ENCODE measurements at regions not wholly inside any gene's neighbourhood (a gene's known extent, or its start where the extent isn't known, plus 50 kb on each side); places are given as distances from the start of the nearest gene placed in this dataset.

DNA sequence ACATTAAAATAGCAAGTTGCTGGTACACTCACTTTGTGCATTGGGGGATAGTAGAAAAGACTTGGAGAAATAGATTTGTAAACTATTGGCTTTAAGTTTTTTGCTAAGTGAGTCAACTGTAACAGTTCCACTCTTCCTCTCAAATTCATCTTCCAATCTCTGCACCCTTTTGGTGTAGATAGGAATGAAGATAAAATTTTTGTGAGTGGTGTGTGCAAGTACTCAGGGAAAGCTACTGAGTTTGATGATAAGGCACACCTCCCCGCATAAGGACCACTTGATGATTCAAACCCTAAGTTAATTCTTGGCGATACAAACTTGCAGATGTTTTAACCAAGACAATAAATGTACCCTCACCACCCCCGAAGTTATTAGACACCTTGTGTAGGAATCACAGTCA lies 168.3 kb upstream of the SLITRK1 start:
- no peaks in the 10 kb centered on the region for H3K36me3 ChIP-seq (ENCODE audit: insufficient read depth, low read length)
- no peaks in the 10 kb centered on the region for H3K27me3 ChIP-seq (ENCODE audit: insufficient read depth, low read length, poor library complexity, severe bottlenecking)
- TF ChIP-seq, protein P1, sequence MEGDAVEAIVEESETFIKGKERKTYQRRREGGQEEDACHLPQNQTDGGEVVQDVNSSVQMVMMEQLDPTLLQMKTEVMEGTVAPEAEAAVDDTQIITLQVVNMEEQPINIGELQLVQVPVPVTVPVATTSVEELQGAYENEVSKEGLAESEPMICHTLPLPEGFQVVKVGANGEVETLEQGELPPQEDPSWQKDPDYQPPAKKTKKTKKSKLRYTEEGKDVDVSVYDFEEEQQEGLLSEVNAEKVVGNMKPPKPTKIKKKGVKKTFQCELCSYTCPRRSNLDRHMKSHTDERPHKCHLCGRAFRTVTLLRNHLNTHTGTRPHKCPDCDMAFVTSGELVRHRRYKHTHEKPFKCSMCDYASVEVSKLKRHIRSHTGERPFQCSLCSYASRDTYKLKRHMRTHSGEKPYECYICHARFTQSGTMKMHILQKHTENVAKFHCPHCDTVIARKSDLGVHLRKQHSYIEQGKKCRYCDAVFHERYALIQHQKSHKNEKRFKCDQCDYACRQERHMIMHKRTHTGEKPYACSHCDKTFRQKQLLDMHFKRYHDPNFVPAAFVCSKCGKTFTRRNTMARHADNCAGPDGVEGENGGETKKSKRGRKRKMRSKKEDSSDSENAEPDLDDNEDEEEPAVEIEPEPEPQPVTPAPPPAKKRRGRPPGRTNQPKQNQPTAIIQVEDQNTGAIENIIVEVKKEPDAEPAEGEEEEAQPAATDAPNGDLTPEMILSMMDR (conservative IDR thresholded peaks at IDR 0.05; ENCODE audit: low read length) = no peak
- no peak for TF ChIP-seq EZH2phosphoT487 (IDR thresholded peaks at IDR 0.05; ENCODE audit: borderline replicate concordance)
- no peaks in the 10 kb centered on the region for H3K9me3 ChIP-seq (ENCODE audit: insufficient read depth, low read depth, low read length)
- no peak overlapping the region for H2AFZ ChIP-seq (ENCODE audit: low read length)
- no peaks in the 10 kb centered on the region for H3K9me2 ChIP-seq (replicated peaks; ENCODE audit: low read depth, low read length)
- H3F3A ChIP-seq (ENCODE audit: low read depth) = no peaks in the 10 kb centered on the region
- no peaks in the 10 kb centered on the region for H3K79me2 ChIP-seq (ENCODE audit: insufficient read depth, low read length)
- H3K9ac ChIP-seq (ENCODE audit: low read depth, low read length, poor library complexity, severe bottlenecking) = no peak overlapping the region
- H3K4me3 ChIP-seq (ENCODE audit: low read length, poor library complexity, severe bottlenecking) = no peak overlapping the region
- H3K4me2 ChIP-seq (ENCODE audit: low read depth, low read length, poor library complexity, severe bottlenecking) = no peak overlapping the region
- H4K20me1 ChIP-seq (ENCODE audit: insufficient read depth, low read length, poor library complexity, severe bottlenecking) = no peaks in the 10 kb centered on the region
- H3K4me1 ChIP-seq (ENCODE audit: insufficient read depth, low read length, poor library complexity, severe bottlenecking) = no peaks in the 10 kb centered on the region

DNA sequence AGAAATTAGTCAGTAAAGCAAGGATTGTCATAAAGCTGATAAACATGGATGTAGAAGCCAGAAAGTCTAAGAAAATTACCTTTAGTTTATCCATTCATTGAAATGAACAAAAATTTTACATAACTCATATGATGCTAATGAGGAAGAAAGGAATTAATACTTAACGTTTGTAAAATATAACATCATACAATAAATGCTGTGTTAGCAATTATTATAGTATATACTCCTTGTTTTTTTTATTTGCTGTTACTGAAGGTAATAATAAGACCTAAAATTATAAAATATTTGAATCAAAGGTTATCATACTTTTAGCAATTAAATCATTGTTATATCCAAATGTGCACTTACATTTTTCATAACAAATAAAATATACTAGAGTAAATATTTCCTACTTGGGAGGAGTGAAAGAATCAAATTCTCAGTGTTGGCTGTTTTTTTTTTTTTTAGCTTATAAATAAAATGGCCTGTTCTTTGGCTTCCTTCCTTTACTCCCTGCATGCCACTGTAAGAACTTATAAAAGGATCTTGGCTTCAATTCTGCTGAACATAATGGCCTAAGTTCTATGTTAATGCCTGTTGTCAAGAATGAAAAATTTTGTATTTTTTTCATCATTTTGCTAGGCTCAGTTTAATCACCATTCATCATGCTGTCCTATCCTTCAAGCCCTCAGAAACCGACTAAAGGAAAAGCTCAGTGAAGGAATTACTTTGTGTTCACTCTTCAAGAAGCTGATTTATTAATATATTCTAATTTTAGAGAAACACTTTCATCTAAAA lies 167.4 kb upstream of the SLITRK1 start:
- TF ChIP-seq EZH2phosphoT487 (IDR thresholded peaks at IDR 0.05; ENCODE audit: borderline replicate concordance) = no peak
- TF ChIP-seq, protein P1 (conservative IDR thresholded peaks at IDR 0.05; ENCODE audit: low read length) = no peak
- Histone ChIP-seq H3K4me2 (ENCODE audit: low read depth, low read length, poor library complexity, severe bottlenecking) (no peak overlapping the region), H3F3A (ENCODE audit: low read depth) (no peaks in the 10 kb centered on the region), H3K27me3 (ENCODE audit: insufficient read depth, low read length, poor library complexity, severe bottlenecking) (no peaks in the 10 kb centered on the region), H3K4me3 (ENCODE audit: low read length, poor library complexity, severe bottlenecking) (no peak overlapping the region), H3K36me3 (ENCODE audit: insufficient read depth, low read length) (no peaks in the 10 kb centered on the region), H3K9me3 (ENCODE audit: insufficient read depth, low read depth, low read length) (no peaks in the 10 kb centered on the region), H3K9ac (ENCODE audit: low read depth, low read length, poor library complexity, severe bottlenecking) (no peak overlapping the region), H2AFZ (ENCODE audit: low read length) (no peak overlapping the region), H3K79me2 (ENCODE audit: insufficient read depth, low read length) (no peaks in the 10 kb centered on the region), H4K20me1 (ENCODE audit: insufficient read depth, low read length, poor library complexity, severe bottlenecking) (no peaks in the 10 kb centered on the region), H3K9me2 (replicated peaks; ENCODE audit: low read depth, low read length) (no peaks in the 10 kb centered on the region), H3K4me1 (ENCODE audit: insufficient read depth, low read length, poor library complexity, severe bottlenecking) (no peaks in the 10 kb centered on the region)

DNA sequence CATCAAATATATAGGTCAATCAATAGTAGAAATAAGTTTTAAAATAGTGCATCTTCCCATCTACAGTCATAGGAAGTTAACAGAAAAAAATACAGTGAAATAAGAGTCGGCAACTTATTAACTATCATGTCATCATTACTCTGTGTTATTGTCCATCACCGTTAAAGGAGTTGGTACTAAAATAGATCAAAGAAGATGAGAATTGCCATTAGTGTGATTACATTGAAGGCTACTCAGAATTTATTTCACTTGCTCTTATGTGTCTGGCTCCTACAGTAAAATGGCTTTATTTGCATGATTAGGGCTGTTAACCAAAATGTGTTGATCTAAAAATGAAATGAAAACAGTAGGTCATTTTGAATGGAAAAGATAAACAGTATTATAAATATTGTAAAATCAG lies 162.5 kb upstream of the SLITRK1 start:
- Histone ChIP-seq H2AFZ (ENCODE audit: low read length) (no peak overlapping the region), H3K4me1 (ENCODE audit: insufficient read depth, low read length, poor library complexity, severe bottlenecking) (no peaks in the 10 kb centered on the region), H3K79me2 (ENCODE audit: insufficient read depth, low read length) (no peaks in the 10 kb centered on the region), H3K27me3 (ENCODE audit: insufficient read depth, low read length, poor library complexity, severe bottlenecking) (no peaks in the 10 kb centered on the region), H3K9me2 (replicated peaks; ENCODE audit: low read depth, low read length) (no peaks in the 10 kb centered on the region), H3K9ac (ENCODE audit: low read depth, low read length, poor library complexity, severe bottlenecking) (no peak overlapping the region), H3K4me3 (ENCODE audit: low read length, poor library complexity, severe bottlenecking) (no peak overlapping the region), H3F3A (ENCODE audit: low read depth) (no peaks in the 10 kb centered on the region), H3K36me3 (ENCODE audit: insufficient read depth, low read length) (no peaks in the 10 kb centered on the region), H3K9me3 (ENCODE audit: insufficient read depth, low read depth, low read length) (no peaks in the 10 kb centered on the region), H4K20me1 (ENCODE audit: insufficient read depth, low read length, poor library complexity, severe bottlenecking) (no peaks in the 10 kb centered on the region), H3K4me2 (ENCODE audit: low read depth, low read length, poor library complexity, severe bottlenecking) (no peak overlapping the region)
- no peak for TF ChIP-seq EZH2phosphoT487 (IDR thresholded peaks at IDR 0.05; ENCODE audit: borderline replicate concordance)
- TF ChIP-seq, protein P1 (conservative IDR thresholded peaks at IDR 0.05; ENCODE audit: low read length) = no peak
